ENCODE measurements at regions not wholly inside any gene's neighbourhood (a gene's known extent, or its start where the extent isn't known, plus 50 kb on each side); places are given as distances from the start of the nearest gene placed in this dataset.

DNA sequence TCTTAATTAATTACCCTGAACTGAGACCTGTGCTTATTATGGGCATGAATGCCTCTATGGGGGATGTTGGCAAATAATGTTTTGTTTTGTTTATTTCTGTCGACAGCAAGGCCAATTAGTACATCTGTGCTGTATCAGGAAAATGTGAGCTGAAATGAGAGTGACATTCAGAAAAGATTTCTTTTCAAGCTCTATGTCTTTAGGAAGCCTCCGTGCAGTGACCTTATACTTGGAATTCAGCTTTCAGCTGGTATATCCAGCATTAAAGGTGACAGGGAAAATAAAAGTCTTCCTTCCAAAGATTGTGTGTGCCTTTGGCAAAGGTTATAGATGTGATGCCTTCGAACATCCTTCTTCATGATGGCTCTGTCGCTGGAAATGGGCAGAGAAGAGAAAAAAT, 1061.1 kb downstream of the SORCS3 start:
- intact Hi-C loops (cut with micrococcal nuclease) (no loop called here), dilution Hi-C loops (cut with MboI; ENCODE audit: extremely low pct_ligation_motif_present, low sequenced_read_pairs) (no loop called here)
- Histone ChIP-seq H3K9me1 (replicated peaks; ENCODE audit: control insufficient read depth, extremely low read depth, insufficient read depth, low read length) (no peaks in the 10 kb centered on the region), H4K20me1 (replicated peaks; ENCODE audit: control insufficient read depth, extremely low read depth, insufficient read depth, low read length) (no peaks in the 10 kb centered on the region), H3K36me3 (ENCODE audit: control insufficient read depth in 2 of 2, extremely low read depth in 1 of 2, insufficient read depth in 2 of 2, low read length in 2 of 2) (no peaks in the 10 kb centered on the region), H3K9me3 (replicated peaks; ENCODE audit: control insufficient read depth, insufficient read depth, low read length) (peaks cover 6% of the 10 kb centered on the region), H2AFZ (ENCODE audit: low read depth, low read length) (no peak overlapping the region), H3K27me3 (ENCODE audit: control insufficient read depth in 2 of 2, insufficient read depth in 2 of 2, low read length in 2 of 2) (no peaks in the 10 kb centered on the region), H3K27ac (ENCODE audit: insufficient read depth, low read depth, low read length) (no peak overlapping the region), H3K4me2 (ENCODE audit: insufficient read depth, low read length) (no peak overlapping the region), H3K4me3 (replicated peaks in 1 of 3; ENCODE audit: insufficient read depth in 1 of 3, low read depth in 1 of 3, low read length in 3 of 3) (no peak overlapping the region), H3K4me1 (ENCODE audit: control insufficient read depth, extremely low read depth, insufficient read depth, low read length) (no peaks in the 10 kb centered on the region), H3K9ac (replicated peaks; ENCODE audit: extremely low read depth, insufficient read depth, low read length) (no peak overlapping the region), H3K79me2 (ENCODE audit: control insufficient read depth, insufficient read depth, low read length) (no peaks in the 10 kb centered on the region)
- no TSS peak for BruUV-seq (replicated peaks)
- CTCF ChIA-PET: no interaction called here
- no peak for TF ChIP-seq MYC (IDR thresholded peaks at IDR 0.05; ENCODE audit: low read depth, low read length)
- TF ChIP-seq, protein P1, sequence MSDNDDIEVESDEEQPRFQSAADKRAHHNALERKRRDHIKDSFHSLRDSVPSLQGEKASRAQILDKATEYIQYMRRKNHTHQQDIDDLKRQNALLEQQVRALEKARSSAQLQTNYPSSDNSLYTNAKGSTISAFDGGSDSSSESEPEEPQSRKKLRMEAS (IDR thresholded peaks at IDR 0.05; ENCODE audit: insufficient read depth, insufficient read length): no peak
- TF ChIP-seq POLR2A (IDR thresholded peaks at IDR 0.05; ENCODE audit: low read depth, low read length): no peak
- no peak for TF ChIP-seq FOS (IDR thresholded peaks at IDR 0.05; ENCODE audit: borderline replicate concordance, insufficient read depth, low read length)
- TF ChIP-seq GATA2 (IDR thresholded peaks at IDR 0.05; ENCODE audit: insufficient read depth, insufficient read length, low read depth, low read length): no peak
- TF ChIP-seq JUN (IDR thresholded peaks at IDR 0.05; ENCODE audit: borderline replicate concordance, insufficient read depth, insufficient read length, low read depth): no peak
- TF ChIP-seq POLR2AphosphoS5 (IDR thresholded peaks at IDR 0.05; ENCODE audit: insufficient read depth, low read depth, low read length): no peak
- TF ChIP-seq, protein P2, sequence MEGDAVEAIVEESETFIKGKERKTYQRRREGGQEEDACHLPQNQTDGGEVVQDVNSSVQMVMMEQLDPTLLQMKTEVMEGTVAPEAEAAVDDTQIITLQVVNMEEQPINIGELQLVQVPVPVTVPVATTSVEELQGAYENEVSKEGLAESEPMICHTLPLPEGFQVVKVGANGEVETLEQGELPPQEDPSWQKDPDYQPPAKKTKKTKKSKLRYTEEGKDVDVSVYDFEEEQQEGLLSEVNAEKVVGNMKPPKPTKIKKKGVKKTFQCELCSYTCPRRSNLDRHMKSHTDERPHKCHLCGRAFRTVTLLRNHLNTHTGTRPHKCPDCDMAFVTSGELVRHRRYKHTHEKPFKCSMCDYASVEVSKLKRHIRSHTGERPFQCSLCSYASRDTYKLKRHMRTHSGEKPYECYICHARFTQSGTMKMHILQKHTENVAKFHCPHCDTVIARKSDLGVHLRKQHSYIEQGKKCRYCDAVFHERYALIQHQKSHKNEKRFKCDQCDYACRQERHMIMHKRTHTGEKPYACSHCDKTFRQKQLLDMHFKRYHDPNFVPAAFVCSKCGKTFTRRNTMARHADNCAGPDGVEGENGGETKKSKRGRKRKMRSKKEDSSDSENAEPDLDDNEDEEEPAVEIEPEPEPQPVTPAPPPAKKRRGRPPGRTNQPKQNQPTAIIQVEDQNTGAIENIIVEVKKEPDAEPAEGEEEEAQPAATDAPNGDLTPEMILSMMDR (IDR thresholded peaks at IDR 0.05; ENCODE audit: extremely low read depth in 1 of 2, insufficient read depth in 1 of 2, low read depth in 1 of 2, low read length in 2 of 2): no peak
- no peak for TF ChIP-seq EZH2 (IDR thresholded peaks at IDR 0.05; ENCODE audit: borderline replicate concordance, low read depth, low read length, severe bottlenecking)
- no peak for DNase-seq (ENCODE audit: low read depth, low spot score)
- FAIRE-seq: no peak
- POLR2A ChIA-PET: no interaction called here

Measured in endothelial cell of umbilical vein (primary cell).